GM18873 (cell line): ENCODE measurements at regions not wholly inside any gene's neighbourhood (a gene's known extent, or its start where the extent isn't known, plus 50 kb on each side); places are given as distances from the start of the nearest gene placed in this dataset.
"Not testable (repeated sequence)": the region's sequence is repeated elsewhere in the genome, so short reads cannot be mapped to it uniquely, and the experiment has no call there.

ENCODE experiments used
- ATAC-seq: cut with Tn5 transposase; IDR thresholded peaks from one replicate; pipeline ENCODE4 v1.9.1; 2021; ENCODE audit warnings: mild to moderate bottlenecking, moderate library complexity, moderate number of reproducible peaks; ENCODE audit not compliant: unreplicated experiment, low FRiP score

- ATAC-seq, result no peak
Observed at GRCh38 chr2:13143451-13143850, 426.7 kb downstream of the TRIB2 start.

- no peak for ATAC-seq
Observed at GRCh38 chr2:13156916-13157315, 440.2 kb downstream of the TRIB2 start.

- ATAC-seq, result no peak
Observed at GRCh38 chr2:13158466-13158865, 441.7 kb downstream of the TRIB2 start.

- no peak for ATAC-seq
Observed at GRCh38 chr2:13180729-13181128, 464.0 kb downstream of the TRIB2 start.

GRCh38 chr2:13193075-13193474 lies 476.3 kb downstream of the TRIB2 start:
- ATAC-seq, result peak; percentile 94

GRCh38 chr2:13193900-13194299 lies 477.2 kb downstream of the TRIB2 start:
- peak; percentile 39 for ATAC-seq

- ATAC-seq, result no peak
Observed at GRCh38 chr2:13195270-13195669, 478.5 kb downstream of the TRIB2 start.

- ATAC-seq, result no peak
Observed at GRCh38 chr2:13197248-13197647, 480.5 kb downstream of the TRIB2 start.

- ATAC-seq, result no peak
Observed at GRCh38 chr2:13201924-13202323, 485.2 kb downstream of the TRIB2 start.

GRCh38 chr2:13212115-13212514 lies 495.4 kb downstream of the TRIB2 start:
- ATAC-seq, result no peak

GRCh38 chr2:13218205-13218604 lies 501.5 kb downstream of the TRIB2 start:
- ATAC-seq, result no peak

GRCh38 chr2:13227578-13227977 lies 510.8 kb downstream of the TRIB2 start:
- no peak for ATAC-seq

GRCh38 chr2:13230221-13230620 lies 513.5 kb downstream of the TRIB2 start:
- ATAC-seq, result no peak

GRCh38 chr2:13240061-13240460 lies 523.3 kb downstream of the TRIB2 start:
- no peak for ATAC-seq

GRCh38 chr2:13240789-13241487 lies 524.2 kb downstream of the TRIB2 start:
- no peak for ATAC-seq

- ATAC-seq, result no peak
Observed at GRCh38 chr2:13252615-13253014, 535.9 kb downstream of the TRIB2 start.

GRCh38 chr2:13255485-13255884 lies 538.7 kb downstream of the TRIB2 start:
- ATAC-seq, result no peak

GRCh38 chr2:13260402-13260801 lies 543.7 kb downstream of the TRIB2 start:
- ATAC-seq, result no peak

- no peak for ATAC-seq
Observed at GRCh38 chr2:13266166-13266565, 549.4 kb downstream of the TRIB2 start.

GRCh38 chr2:13284688-13285087 lies 568.0 kb downstream of the TRIB2 start:
- no peak for ATAC-seq

- ATAC-seq, result no peak
Observed at GRCh38 chr2:13289310-13289709, 572.6 kb downstream of the TRIB2 start.

GRCh38 chr2:13308478-13308805 lies 591.7 kb downstream of the TRIB2 start:
- not testable (repeated sequence) for ATAC-seq

GRCh38 chr2:13308989-13309388 lies 592.3 kb downstream of the TRIB2 start:
- ATAC-seq, result no peak
